Lower leg skin (tissue), 3 donors: ENCODE measurements at regions not wholly inside any gene's neighbourhood (a gene's known extent, or its start where the extent isn't known, plus 50 kb on each side); places are given as distances from the start of the nearest gene placed in this dataset.

ENCODE experiments used
- CTCF ChIP-seq, 3 donors: fragments of 450-650 bp; IDR thresholded peaks; one replicate each; pipeline ENCODE4 v1.5.1; 2016; ENCODE audit warnings: antibody characterized with exemption in 3 of 3, mild to moderate bottlenecking in 3 of 3, moderate library complexity in 2 of 3
- POLR2A ChIP-seq, 2 donors: fragments of 450-650 bp; IDR thresholded peaks; one replicate each; pipeline ENCODE4 v1.6.1; 2016 to 2017; ENCODE audit warnings: antibody characterized with exemption in 2 of 2, mild to moderate bottlenecking in 1 of 2, moderate library complexity in 1 of 2

DNA sequence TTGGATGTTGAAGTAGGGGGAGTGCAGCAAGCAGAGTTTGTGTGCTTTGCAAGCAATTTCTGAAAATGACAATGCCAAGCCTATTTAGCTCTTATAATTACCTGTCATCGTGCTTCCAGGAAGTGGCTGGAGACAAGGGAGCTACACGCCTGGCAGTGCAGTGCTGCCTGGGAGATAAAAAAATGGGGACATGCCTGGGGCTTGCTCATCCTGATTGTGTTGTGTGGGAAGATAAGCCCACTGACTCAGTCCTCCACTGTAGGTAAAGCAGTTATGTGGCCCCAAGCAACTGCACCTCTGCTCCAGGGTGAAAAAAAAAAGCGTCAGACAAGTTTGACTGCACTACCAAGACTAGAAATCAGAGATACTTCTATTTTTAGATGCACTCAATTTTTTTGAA is 396.9 kb upstream of the NXPH2 start:
- TF ChIP-seq CTCF (IDR thresholded peaks at IDR 0.05) (no peak), POLR2A (IDR thresholded peaks at IDR 0.05) (no peak)
